HepG2 (cell line): ENCODE measurements at regions not wholly inside any gene's neighbourhood (a gene's known extent, or its start where the extent isn't known, plus 50 kb on each side); places are given as distances from the start of the nearest gene placed in this dataset.

Source experiments
- ATAC-seq: fragments of 200-7000 bp; cut with Tn5 transposase; 3 replicates; pipeline ENCODE4 v1.9.1; 2020; ENCODE audit warnings: mild to moderate bottlenecking, moderate library complexity
- BruUV-seq: library from RNA; stranded (reverse); fragments of 400-500 nt; replicated peaks from 2 replicates; lab custom pipeline; 2021; lab: Mats Ljungman, UMichigan
- CTCF ChIA-PET: fragments of 300-600 bp; formaldehyde crosslinking; extraction: SDS; loops from one replicate; lab custom pipeline; 2021; ENCODE audit warnings: low total read pairs, inconsistent platforms, low intra/inter-chr PET ratio; lab: Yijun Ruan, JAX
- POLR2A ChIA-PET: fragments of 350-600 bp; sonication (Branson Sonifier 250); formaldehyde crosslinking; loops from one replicate; lab custom pipeline; 2020; ENCODE audit warnings: antibody characterized with exemption, inconsistent platforms; lab: Yijun Ruan, JAX
- DNase-seq: peaks from one replicate; pipeline ENCODE4 v3.0.0-alpha.2; 2015; ENCODE audit warnings: low spot score
- FAIRE-seq: peaks from 3 replicates; lab custom pipeline; 2011; peaks lifted over from hg19 to GRCh38; lab: Jason Lieb, UNC
- H2AFZ ChIP-seq: one replicate; pipeline ENCODE4 v1.6.1; 2011; ENCODE audit warnings: low read length, inconsistent platforms
- H3K27ac ChIP-seq: fragments of 300-600 bp; 3 replicates; pipeline ENCODE4 v1.8.0; 2011; ENCODE audit warnings: mixed run types, mild to moderate bottlenecking, mixed read lengths, low read length, inconsistent platforms; ENCODE audit not compliant: insufficient read depth; ENCODE audit errors: extremely low read length
- H3K27me3 ChIP-seq, 2 experiments: fragments of 200-600 bp in 1 of 2; 2 replicates in 1 of 2; 3 replicates in 1 of 2; pipeline versions ENCODE4 v1.6.0 to v1.8.0; 2011; ENCODE audit warnings: low read length in 2 of 2, mild to moderate bottlenecking in 2 of 2, moderate library complexity in 2 of 2, inconsistent platforms in 1 of 2; ENCODE audit not compliant: insufficient read depth in 2 of 2, control insufficient read depth in 1 of 2
- H3K36me3 ChIP-seq, 2 experiments: fragments of 200-600 bp in 1 of 2; replicated peaks in 1 of 2; 2 replicates in 1 of 2; 3 replicates in 1 of 2; pipeline versions ENCODE4 v1.5.1 to v1.8.0; 2011; ENCODE audit warnings: low read length in 2 of 2, inconsistent platforms in 1 of 2; ENCODE audit not compliant: insufficient read depth in 2 of 2, control insufficient read depth in 1 of 2
- H3K4me1 ChIP-seq: 2 replicates; pipeline ENCODE4 v1.5.1; 2012; ENCODE audit warnings: low read length, inconsistent platforms; ENCODE audit not compliant: insufficient read depth
- H3K4me2 ChIP-seq: 2 replicates; pipeline ENCODE4 v1.6.0; 2011; ENCODE audit warnings: low read depth, low read length, inconsistent platforms
- H3K4me3 ChIP-seq, 3 experiments: fragments of 200-600 bp in 1 of 3; sonication (generic), shearing (Covaris generic) in 1 of 3; replicated peaks in 1 of 3; 2 replicates each; pipeline ENCODE4 v1.5.1; 2011 to 2016; ENCODE audit warnings: low read length in 3 of 3, inconsistent platforms in 2 of 3, low read depth in 2 of 3, mild to moderate bottlenecking in 2 of 3, control low read depth in 1 of 3, mixed read lengths in 1 of 3; ENCODE audit not compliant: insufficient read depth in 1 of 3
- H3K79me2 ChIP-seq: one replicate; pipeline ENCODE4 v1.6.1; 2011; ENCODE audit warnings: low read length, inconsistent platforms; ENCODE audit not compliant: insufficient read depth
- H3K9ac ChIP-seq: 2 replicates; pipeline ENCODE4 v1.6.0; 2011; ENCODE audit warnings: mild to moderate bottlenecking, low read depth, low read length, inconsistent platforms; ENCODE audit not compliant: insufficient read depth
- H3K9me3 ChIP-seq: 2 replicates; pipeline ENCODE4 v1.5.1; 2012; ENCODE audit warnings: mild to moderate bottlenecking, low read length
- H4K20me1 ChIP-seq: 2 replicates; pipeline ENCODE4 v1.6.0; 2011; ENCODE audit warnings: inconsistent platforms, mild to moderate bottlenecking, low read length, moderate library complexity; ENCODE audit not compliant: insufficient read depth
- FOXA1 ChIP-seq, 2 experiments: fragments of 450-650 bp in 1 of 2; sonication (generic) in 1 of 2; formaldehyde crosslinking in 1 of 2; IDR thresholded peaks; 2 replicates each; pipeline versions ENCODE4 v1.4.0 to v1.6.1; 2016 to 2020; ENCODE audit warnings: missing genetic modification reagents in 1 of 2
- GABPA ChIP-seq, 2 experiments: IDR thresholded peaks; 2 replicates each; pipeline ENCODE4 v1.6.1; 2011 to 2016; ENCODE audit warnings: low read depth in 2 of 2, low read length in 1 of 2, missing biosample characterization in 1 of 2, missing genetic modification characterization in 1 of 2
- MTF1 ChIP-seq: sonication (generic); formaldehyde crosslinking; IDR thresholded peaks from 2 replicates; pipeline ENCODE4 v1.5.0; 2020; ENCODE audit warnings: missing genetic modification reagents
- RBAK ChIP-seq: sonication (generic); formaldehyde crosslinking; IDR thresholded peaks from 2 replicates; pipeline ENCODE4 v1.5.1; 2020; ENCODE audit warnings: mild to moderate bottlenecking, missing genetic modification reagents
- RFXANK ChIP-seq: IDR thresholded peaks from 2 replicates; pipeline ENCODE4 v1.6.1; 2016
- SALL1 ChIP-seq: sonication (generic); formaldehyde crosslinking; IDR thresholded peaks from 2 replicates; pipeline ENCODE4 v1.8.0; 2022; ENCODE audit warnings: mild to moderate bottlenecking, missing genetic modification reagents
- TCF7 ChIP-seq: sonication (generic); IDR thresholded peaks from 2 replicates; pipeline ENCODE4 v1.6.1; 2016; ENCODE audit warnings: antibody characterized with exemption, low read depth
- ZFAT ChIP-seq: sonication (generic); formaldehyde crosslinking; conservative IDR thresholded peaks from 2 replicates; pipeline ENCODE4 v1.8.1; 2023; ENCODE audit warnings: missing genetic modification reagents, inconsistent platforms
- ZFP36L1 ChIP-seq: sonication (generic); formaldehyde crosslinking; IDR thresholded peaks from 2 replicates; pipeline ENCODE4 v1.8.0; 2022; ENCODE audit warnings: mild to moderate bottlenecking, missing genetic modification reagents, moderate library complexity
- ZNF20 ChIP-seq: sonication (generic); formaldehyde crosslinking; IDR thresholded peaks from 2 replicates; pipeline ENCODE4 v1.4.0; 2020; ENCODE audit warnings: mild to moderate bottlenecking, moderate library complexity, missing genetic modification reagents
- ZNF354B ChIP-seq: sonication (generic); formaldehyde crosslinking; IDR thresholded peaks from 2 replicates; pipeline ENCODE4 v1.8.0; 2022; ENCODE audit warnings: mild to moderate bottlenecking, missing genetic modification reagents
- ZNF674 ChIP-seq: sonication (generic); formaldehyde crosslinking; IDR thresholded peaks from 2 replicates; pipeline ENCODE4 v1.5.0; 2020; ENCODE audit warnings: low read depth, mild to moderate bottlenecking, missing genetic modification reagents
- ZSCAN25 ChIP-seq: sonication (generic); formaldehyde crosslinking; IDR thresholded peaks from 2 replicates; pipeline ENCODE4 v1.8.0; 2022; ENCODE audit warnings: mild to moderate bottlenecking, missing genetic modification reagents
- WGBS: methylation state at CpG from one replicate; pipeline ENCODE4 v1.1.6; 2017; ENCODE audit warnings: low lambda C conversion rate; 5-methylcytosine and 5-hydroxymethylcytosine counted together
- in situ Hi-C: cut with HindIII; loops from 2 replicates; pipeline ENCODE4 v1.10.0; 2017; ENCODE audit warnings: low pct_unique_long_range_greater_than_20kb; ENCODE audit not compliant: extremely low pct_ligation_motif_present
- intact Hi-C: fragments of 100-400 bp; cut with micrococcal nuclease; formaldehyde crosslinking; loops from one replicate; pipeline ENCODE4 v1.10.0; 2022; ENCODE audit not compliant: unreplicated experiment
- TF ChIP-seq, protein P1 (sequence below): sonication (generic); formaldehyde crosslinking; IDR thresholded peaks from 2 replicates; pipeline ENCODE4 v1.4.0; 2020; ENCODE audit warnings: mild to moderate bottlenecking, missing genetic modification reagents
- TF ChIP-seq, protein P2 (sequence below): sonication (generic); formaldehyde crosslinking; IDR thresholded peaks from 2 replicates; pipeline ENCODE4 v1.4.0; 2020; ENCODE audit warnings: missing genetic modification reagents
- TF ChIP-seq, protein P3 (sequence below): sonication (generic); formaldehyde crosslinking; IDR thresholded peaks from 2 replicates; pipeline ENCODE4 v1.5.0; 2020; ENCODE audit warnings: missing genetic modification reagents

DNA sequence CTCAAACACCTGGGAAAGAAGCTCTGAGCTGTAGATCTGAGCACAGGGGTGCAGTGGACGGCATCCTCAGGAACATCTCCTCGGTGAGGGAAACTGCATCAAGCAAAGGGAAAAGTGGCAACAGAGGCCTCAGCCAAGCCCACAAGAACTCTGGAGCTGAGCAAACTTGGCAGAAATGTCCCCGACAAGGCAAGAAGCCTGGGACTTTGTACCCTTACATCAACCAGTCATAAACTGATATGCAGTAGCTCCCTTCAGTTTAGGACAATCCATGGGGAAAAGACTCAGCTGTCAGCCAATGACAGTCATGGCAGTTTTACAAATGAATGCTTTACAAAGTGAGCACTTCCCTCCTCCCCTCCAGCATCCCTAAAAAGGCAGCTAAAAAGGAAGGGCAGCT is 210.0 kb upstream of the DYNLRB2 start:
- WGBS, result 0% methylated on average over 3 of the region's 3 CpGs
- no peaks in the 10 kb centered on the region for H3K36me3 ChIP-seq
- in situ Hi-C loops (no loop called here), intact Hi-C loops (no loop called here)
- CTCF ChIA-PET, result no interaction called here
- H3K27ac ChIP-seq, result no peak overlapping the region
- no peak overlapping the region for H3K4me2 ChIP-seq
- H3K4me1 ChIP-seq, result no peaks in the 10 kb centered on the region
- no peaks in the 10 kb centered on the region for H3K79me2 ChIP-seq
- no TSS peak for BruUV-seq
- no peak for TF ChIP-seq ZFP36L1
- TF ChIP-seq ZNF20 (CRISPR knock-in tag), result no peak
- no peak for TF ChIP-seq RFXANK (CRISPR knock-in tag)
- no peak for TF ChIP-seq FOXA1 (IDR thresholded peaks at IDR 0.05)
- TF ChIP-seq FOXA1 (CRISPR knock-in tag; IDR thresholded peaks at IDR 0.05), result no peak
- no peak for TF ChIP-seq RBAK (CRISPR knock-in tag)
- TF ChIP-seq MTF1, result no peak
- TF ChIP-seq TCF7, result no peak
- TF ChIP-seq, protein P1, sequence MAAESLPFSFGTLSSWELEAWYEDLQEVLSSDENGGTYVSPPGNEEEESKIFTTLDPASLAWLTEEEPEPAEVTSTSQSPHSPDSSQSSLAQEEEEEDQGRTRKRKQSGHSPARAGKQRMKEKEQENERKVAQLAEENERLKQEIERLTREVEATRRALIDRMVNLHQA (CRISPR knock-in tag), result no peak
- TF ChIP-seq ZFAT (CRISPR knock-in tag), result no peak
- no peak for FAIRE-seq
- no peak for DNase-seq
- H3K9ac ChIP-seq, result no peak overlapping the region
- ATAC-seq, result no peak
- POLR2A ChIA-PET, result no interaction called here
- H2AFZ ChIP-seq, result no peak overlapping the region
- H3K4me3 ChIP-seq, result no peak overlapping the region
- no peaks in the 10 kb centered on the region; a peak in 1 of 5 replicates for H3K27me3 ChIP-seq
- no peaks in the 10 kb centered on the region for H3K9me3 ChIP-seq
- H4K20me1 ChIP-seq, result no peaks in the 10 kb centered on the region

DNA sequence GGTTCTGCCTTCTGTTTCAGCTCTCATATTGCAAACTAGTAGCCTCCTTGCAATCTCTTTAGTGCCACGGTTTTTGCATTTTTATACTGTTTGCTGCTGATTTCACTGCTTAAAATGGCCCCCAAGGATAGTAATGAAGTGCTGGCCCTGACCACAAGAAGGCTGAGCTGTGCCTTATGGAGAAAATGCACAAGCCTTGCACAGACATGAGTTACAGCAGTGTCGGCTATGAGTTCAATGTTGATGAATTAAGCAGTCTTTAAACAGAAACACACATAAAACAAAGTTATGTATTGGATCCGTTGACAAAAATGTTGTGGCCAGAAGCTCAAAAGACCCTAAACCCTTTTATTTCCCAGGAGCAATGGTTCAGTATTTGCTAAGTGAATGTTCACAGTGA is 210.6 kb upstream of the DYNLRB2 start:
- H4K20me1 ChIP-seq, result no peaks in the 10 kb centered on the region
- H3K36me3 ChIP-seq, result no peaks in the 10 kb centered on the region
- CTCF ChIA-PET, result no interaction called here
- no peak overlapping the region for H2AFZ ChIP-seq
- no peaks in the 10 kb centered on the region for H3K9me3 ChIP-seq
- FAIRE-seq, result no peak
- no peaks in the 10 kb centered on the region; a peak in 1 of 5 replicates for H3K27me3 ChIP-seq
- no peak overlapping the region for H3K4me2 ChIP-seq
- ATAC-seq, result no peak
- WGBS, result 44% methylated on average over 3 of the region's 3 CpGs
- DNase-seq, result no peak
- POLR2A ChIA-PET, result no interaction called here
- H3K4me1 ChIP-seq, result no peaks in the 10 kb centered on the region
- H3K9ac ChIP-seq, result no peak overlapping the region
- no peak overlapping the region for H3K4me3 ChIP-seq
- no peaks in the 10 kb centered on the region for H3K79me2 ChIP-seq
- in situ Hi-C loops, result no loop called here
- BruUV-seq, result no TSS peak
- H3K27ac ChIP-seq, result no peak overlapping the region
- intact Hi-C loops, result no loop called here
- TF ChIP-seq SALL1 (CRISPR knock-in tag), result no peak
- no peak for TF ChIP-seq ZNF354B (CRISPR knock-in tag)
- TF ChIP-seq ZNF674, result no peak
- TF ChIP-seq, protein P2, sequence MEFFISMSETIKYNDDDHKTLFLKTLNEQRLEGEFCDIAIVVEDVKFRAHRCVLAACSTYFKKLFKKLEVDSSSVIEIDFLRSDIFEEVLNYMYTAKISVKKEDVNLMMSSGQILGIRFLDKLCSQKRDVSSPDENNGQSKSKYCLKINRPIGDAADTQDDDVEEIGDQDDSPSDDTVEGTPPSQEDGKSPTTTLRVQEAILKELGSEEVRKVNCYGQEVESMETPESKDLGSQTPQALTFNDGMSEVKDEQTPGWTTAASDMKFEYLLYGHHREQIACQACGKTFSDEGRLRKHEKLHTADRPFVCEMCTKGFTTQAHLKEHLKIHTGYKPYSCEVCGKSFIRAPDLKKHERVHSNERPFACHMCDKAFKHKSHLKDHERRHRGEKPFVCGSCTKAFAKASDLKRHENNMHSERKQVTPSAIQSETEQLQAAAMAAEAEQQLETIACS (CRISPR knock-in tag), result no peak
- TF ChIP-seq ZSCAN25 (CRISPR knock-in tag), result no peak
- TF ChIP-seq GABPA (IDR thresholded peaks at IDR 0.05; ENCODE audit: low read depth, low read length), result no peak
- no peak for TF ChIP-seq GABPA (CRISPR knock-in tag; IDR thresholded peaks at IDR 0.05; ENCODE audit: low read depth)
- TF ChIP-seq, protein P3, sequence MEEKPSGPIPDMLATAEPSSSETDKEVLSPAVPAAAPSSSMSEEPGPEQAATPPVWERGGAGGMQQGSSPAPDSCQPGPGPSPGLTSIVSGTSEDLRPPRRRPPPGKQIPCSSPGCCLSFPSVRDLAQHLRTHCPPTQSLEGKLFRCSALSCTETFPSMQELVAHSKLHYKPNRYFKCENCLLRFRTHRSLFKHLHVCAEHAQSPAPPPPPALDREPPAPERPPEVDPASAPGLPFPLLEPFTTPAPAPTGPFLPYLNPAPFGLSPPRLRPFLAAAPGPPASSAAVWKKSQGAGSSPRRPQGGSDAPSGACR (CRISPR knock-in tag), result no peak
